ENCODE measurements at regions not wholly inside any gene's neighbourhood (a gene's known extent, or its start where the extent isn't known, plus 50 kb on each side); places are given as distances from the start of the nearest gene placed in this dataset.
"Not testable (repeated sequence)": the region's sequence is repeated elsewhere in the genome, so short reads cannot be mapped to it uniquely, and the experiment has no call there.

DNA sequence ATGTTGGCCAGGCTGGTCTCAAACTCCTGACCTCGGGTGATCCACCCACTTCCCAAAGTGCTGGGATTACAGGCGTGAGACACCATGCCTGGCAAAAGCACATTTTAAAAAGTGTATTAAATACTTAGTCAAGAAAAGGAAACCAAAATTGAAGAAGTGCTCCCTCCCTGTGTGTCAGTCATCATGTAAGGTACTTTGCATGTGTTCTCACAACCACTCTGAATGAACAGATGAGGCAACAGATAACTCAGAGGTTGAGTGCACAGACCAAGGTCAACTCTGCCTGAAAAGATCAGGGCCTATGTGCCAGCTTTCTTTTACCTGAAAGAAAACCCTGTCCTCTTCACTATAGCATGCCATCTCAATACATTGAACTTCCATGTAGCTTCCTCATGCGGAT lies 289.7 kb downstream of the MRPS30 start:
- Mint-ChIP-seq H3K36me3 (ENCODE audit: insufficient read depth) (no peaks in the 10 kb centered on the region), H3K4me1 (no peaks in the 10 kb centered on the region), H3K27me3 (no peaks in the 10 kb centered on the region), H3K4me3 (no peak overlapping the region), H3K9me3 (peaks cover 16% of the 10 kb centered on the region), H3K27ac (ENCODE audit: low read depth) (no peak overlapping the region)
- DNase-seq (ENCODE audit: low spot score in 2 of 2) (no peak), ATAC-seq (replicated peaks; ENCODE audit: extremely low read depth, poor library complexity, severe bottlenecking) (no peak)

DNA sequence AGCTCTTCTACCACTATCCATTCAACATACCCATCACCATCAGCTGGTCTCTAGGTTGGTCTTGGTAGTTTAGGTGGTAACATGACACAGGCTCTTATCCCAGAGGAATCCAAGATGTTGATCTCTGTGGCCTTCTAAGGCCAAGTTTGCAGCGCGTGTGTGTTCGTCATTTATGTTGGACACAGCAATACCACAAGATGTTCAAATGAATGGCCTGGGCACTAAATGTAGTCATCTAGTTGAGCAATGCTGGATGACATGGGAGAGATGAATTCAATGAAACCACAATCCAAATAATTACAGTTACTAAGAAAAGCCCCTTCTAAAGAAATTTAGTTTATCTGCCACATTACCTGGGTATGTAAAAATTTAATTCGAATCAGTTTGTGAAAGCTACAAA lies 292.4 kb downstream of the MRPS30 start:
- Mint-ChIP-seq H3K4me3 (no peak overlapping the region), H3K4me1 (no peaks in the 10 kb centered on the region), H3K36me3 (ENCODE audit: insufficient read depth) (no peaks in the 10 kb centered on the region), H3K27ac (ENCODE audit: low read depth) (no peak overlapping the region), H3K9me3 (peaks cover 16% of the 10 kb centered on the region), H3K27me3 (no peaks in the 10 kb centered on the region)
- ATAC-seq (replicated peaks; ENCODE audit: extremely low read depth, poor library complexity, severe bottlenecking), result no peak
- no peak for DNase-seq (ENCODE audit: low spot score in 2 of 2)

DNA sequence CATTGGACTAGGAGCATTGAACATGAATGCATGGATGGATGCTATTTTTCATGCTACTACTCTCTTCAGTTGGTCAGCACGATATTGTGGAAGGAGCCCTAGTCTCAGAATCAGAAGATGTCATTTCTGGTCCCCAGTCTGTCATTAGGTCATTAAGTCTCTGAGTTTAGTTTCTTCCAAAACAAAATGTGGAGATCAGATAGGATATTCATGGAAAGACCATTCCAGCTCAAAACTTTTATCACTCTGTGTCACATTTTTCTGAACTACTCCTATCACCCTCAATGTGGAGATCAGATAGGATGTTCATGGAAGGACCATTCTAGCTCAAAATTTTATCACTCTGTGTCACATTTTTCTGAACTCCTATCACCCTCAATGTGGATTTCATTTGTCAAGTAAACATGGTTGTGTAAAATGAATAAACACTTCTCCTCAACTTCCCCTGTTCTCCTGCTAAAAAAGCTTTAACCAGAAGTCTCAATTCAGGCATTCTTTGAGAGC lies 296.8 kb downstream of the MRPS30 start:
- no peak overlapping the region for H3K27ac Mint-ChIP-seq (ENCODE audit: low read depth)

DNA sequence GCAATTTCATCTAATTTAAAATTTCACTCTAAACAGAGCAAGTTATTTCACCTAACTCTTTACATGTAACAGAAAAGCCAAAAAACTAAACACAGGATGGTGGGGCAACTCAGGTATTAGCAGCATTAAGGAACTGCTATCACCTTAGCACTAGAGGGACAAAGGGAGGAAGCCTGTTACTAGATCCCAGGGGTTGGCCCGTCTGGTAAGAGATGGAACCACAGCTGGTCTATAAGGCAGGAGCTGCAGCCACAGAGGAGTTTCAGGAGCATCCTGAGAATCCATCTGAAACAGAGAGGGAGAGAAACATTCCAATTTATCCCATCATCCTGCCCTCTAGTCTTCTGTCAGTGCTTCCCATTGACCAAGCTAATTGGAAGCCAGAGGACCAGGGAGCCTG lies 300.3 kb downstream of the MRPS30 start:
- Mint-ChIP-seq H3K9me3 (peaks cover 19% of the 10 kb centered on the region), H3K27me3 (no peaks in the 10 kb centered on the region), H3K4me1 (no peaks in the 10 kb centered on the region), H3K36me3 (ENCODE audit: insufficient read depth) (no peaks in the 10 kb centered on the region), H3K4me3 (no peak overlapping the region), H3K27ac (ENCODE audit: low read depth) (no peak overlapping the region)
- DNase-seq (ENCODE audit: low spot score in 2 of 2) (no peak), ATAC-seq (replicated peaks; ENCODE audit: extremely low read depth, poor library complexity, severe bottlenecking) (no peak)

More for the DNA sequence above, 296.8 kb downstream of the MRPS30 start:
- Mint-ChIP-seq H3K4me1 (no peaks in the 10 kb centered on the region), H3K36me3 (ENCODE audit: insufficient read depth) (no peaks in the 10 kb centered on the region), H3K9me3 (peaks cover 16% of the 10 kb centered on the region), H3K4me3 (no peak overlapping the region), H3K27me3 (no peaks in the 10 kb centered on the region)
- ATAC-seq (replicated peaks; ENCODE audit: extremely low read depth, poor library complexity, severe bottlenecking), result no peak
- no peak for DNase-seq (ENCODE audit: low spot score in 2 of 2)

DNA sequence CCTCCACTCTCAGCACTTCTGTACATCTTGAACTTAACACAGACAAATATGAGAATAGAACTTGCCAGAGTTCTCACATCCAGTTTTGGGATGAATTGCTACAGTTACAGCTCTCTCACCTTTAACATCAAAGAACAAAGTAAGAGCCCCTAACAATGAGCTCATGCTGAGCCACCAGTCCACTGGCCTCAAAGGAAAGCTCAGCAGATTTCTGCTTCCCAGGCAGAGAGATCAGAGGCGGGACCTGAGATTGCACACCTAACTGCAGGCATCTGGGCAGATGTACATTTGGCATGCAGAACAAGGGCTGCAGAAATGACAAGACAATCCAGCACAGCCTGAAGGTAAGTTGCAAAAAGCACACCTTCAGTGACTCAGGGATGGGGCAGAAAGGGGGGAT lies 300.9 kb downstream of the MRPS30 start:
- Mint-ChIP-seq H3K27ac (ENCODE audit: low read depth) (no peak overlapping the region), H3K36me3 (ENCODE audit: insufficient read depth) (no peaks in the 10 kb centered on the region), H3K9me3 (peaks cover 25% of the 10 kb centered on the region), H3K4me1 (no peaks in the 10 kb centered on the region), H3K4me3 (no peak overlapping the region), H3K27me3 (no peaks in the 10 kb centered on the region)
- ATAC-seq (replicated peaks; ENCODE audit: extremely low read depth, poor library complexity, severe bottlenecking) (no peak), DNase-seq (ENCODE audit: low spot score in 2 of 2) (no peak)

DNA sequence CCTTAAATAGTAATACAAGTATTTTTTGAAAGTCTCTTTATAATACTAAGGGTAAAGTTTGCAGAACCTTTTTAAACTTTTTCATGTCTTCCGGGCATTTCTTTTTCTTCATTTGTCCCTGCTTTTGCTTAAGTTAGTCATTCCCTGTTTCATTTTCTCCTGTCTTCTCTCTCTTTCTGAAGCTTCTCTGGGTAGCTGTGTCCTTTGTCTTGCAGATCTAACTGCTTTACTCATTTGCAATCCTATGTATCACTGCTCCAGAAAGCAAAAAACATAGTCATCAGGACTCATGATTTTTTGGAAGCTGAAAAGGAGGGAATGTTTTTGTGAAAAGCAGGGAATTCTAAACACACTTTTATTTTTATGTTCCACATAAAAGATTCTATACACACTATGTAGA lies 301.7 kb downstream of the MRPS30 start:
- Mint-ChIP-seq H3K36me3 (ENCODE audit: insufficient read depth) (no peaks in the 10 kb centered on the region), H3K27ac (ENCODE audit: low read depth) (no peak overlapping the region), H3K9me3 (peaks cover 28% of the 10 kb centered on the region), H3K27me3 (no peaks in the 10 kb centered on the region), H3K4me3 (no peak overlapping the region), H3K4me1 (no peaks in the 10 kb centered on the region)
- no peak for ATAC-seq (replicated peaks; ENCODE audit: extremely low read depth, poor library complexity, severe bottlenecking)
- DNase-seq (ENCODE audit: low spot score in 2 of 2), result no peak

DNA sequence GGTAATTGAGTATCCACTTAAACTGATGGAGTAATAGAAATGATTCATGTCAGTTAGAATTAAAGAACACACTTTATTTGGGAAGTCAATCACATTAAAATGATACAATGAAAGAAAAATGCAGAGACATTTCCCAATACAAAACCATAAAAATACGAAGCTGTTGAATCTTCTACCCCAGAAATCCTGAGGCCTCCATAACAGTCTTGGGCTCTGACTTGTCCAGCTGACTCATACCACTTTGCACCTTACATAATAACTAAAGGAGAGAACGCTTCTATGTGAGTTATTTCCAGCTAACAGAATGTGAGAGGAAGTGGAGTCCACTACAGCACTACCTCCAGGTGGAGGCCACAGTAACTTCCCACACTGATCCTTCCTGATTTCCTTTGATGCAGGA lies 305.0 kb downstream of the MRPS30 start:
- no peaks in the 10 kb centered on the region for H3K27me3 Mint-ChIP-seq
- no peaks in the 10 kb centered on the region for H3K36me3 Mint-ChIP-seq (ENCODE audit: insufficient read depth)
- no peaks in the 10 kb centered on the region for H3K4me1 Mint-ChIP-seq
- H3K9me3 Mint-ChIP-seq, result peaks cover 35% of the 10 kb centered on the region
- DNase-seq (ENCODE audit: low spot score in 2 of 2), result no peak
- H3K27ac Mint-ChIP-seq (ENCODE audit: low read depth), result no peak overlapping the region
- no peak for ATAC-seq (replicated peaks; ENCODE audit: extremely low read depth, poor library complexity, severe bottlenecking)
- H3K4me3 Mint-ChIP-seq, result no peak overlapping the region

DNA sequence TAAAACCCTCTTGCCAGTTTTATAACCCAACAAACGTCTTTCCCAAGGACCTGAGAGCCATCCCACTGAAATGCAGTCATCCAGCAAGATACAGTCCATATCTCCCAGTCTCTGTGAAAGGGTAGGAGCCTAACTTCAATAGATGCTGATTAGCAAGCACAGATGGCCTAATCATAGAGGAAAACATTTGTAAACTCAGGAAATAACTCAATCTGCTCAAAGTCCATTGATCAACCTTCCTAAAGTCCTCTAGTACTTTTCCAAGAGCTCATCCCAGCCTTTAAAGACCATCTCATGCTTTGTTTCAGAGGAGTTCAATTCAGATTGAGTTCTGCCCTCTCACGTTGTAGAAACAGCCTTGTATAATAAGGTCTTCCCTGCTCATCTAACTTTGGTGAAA lies 324.2 kb downstream of the MRPS30 start:
- Mint-ChIP-seq H3K27me3 (no peaks in the 10 kb centered on the region), H3K4me3 (no peak overlapping the region), H3K4me1 (no peaks in the 10 kb centered on the region), H3K27ac (ENCODE audit: low read depth) (no peak overlapping the region), H3K36me3 (ENCODE audit: insufficient read depth) (no peaks in the 10 kb centered on the region), H3K9me3 (peaks cover 17% of the 10 kb centered on the region)
- DNase-seq (ENCODE audit: low spot score in 2 of 2) (no peak), ATAC-seq (replicated peaks; ENCODE audit: extremely low read depth, poor library complexity, severe bottlenecking) (no peak)

DNA sequence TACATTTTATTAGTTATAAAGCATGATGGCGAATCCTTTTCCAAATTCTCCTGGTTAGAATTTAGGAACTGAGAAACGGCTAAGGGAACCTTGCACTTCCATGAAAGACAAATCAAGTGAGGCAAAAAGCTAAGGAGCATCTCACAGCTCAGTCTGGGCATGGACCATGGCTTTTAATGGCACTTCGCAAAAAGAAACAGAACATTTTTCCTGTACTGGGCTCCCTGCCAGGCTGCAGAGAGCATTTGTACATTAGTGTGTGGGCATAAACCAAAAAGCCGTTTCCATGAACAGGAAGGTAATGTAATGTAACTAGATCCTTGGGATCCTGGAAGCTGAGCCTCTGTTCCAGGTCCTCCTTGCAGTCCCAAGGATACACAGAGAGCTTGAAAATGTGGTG lies 354.2 kb downstream of the MRPS30 start:
- no peaks in the 10 kb centered on the region for H3K4me1 Mint-ChIP-seq
- no peak for DNase-seq (ENCODE audit: low spot score in 2 of 2)
- no peaks in the 10 kb centered on the region for H3K27me3 Mint-ChIP-seq
- no peak overlapping the region for H3K27ac Mint-ChIP-seq (ENCODE audit: low read depth)
- ATAC-seq (replicated peaks; ENCODE audit: extremely low read depth, poor library complexity, severe bottlenecking), result no peak
- no peaks in the 10 kb centered on the region for H3K36me3 Mint-ChIP-seq (ENCODE audit: insufficient read depth)
- H3K4me3 Mint-ChIP-seq, result no peak overlapping the region
- peaks cover 10% of the 10 kb centered on the region for H3K9me3 Mint-ChIP-seq

DNA sequence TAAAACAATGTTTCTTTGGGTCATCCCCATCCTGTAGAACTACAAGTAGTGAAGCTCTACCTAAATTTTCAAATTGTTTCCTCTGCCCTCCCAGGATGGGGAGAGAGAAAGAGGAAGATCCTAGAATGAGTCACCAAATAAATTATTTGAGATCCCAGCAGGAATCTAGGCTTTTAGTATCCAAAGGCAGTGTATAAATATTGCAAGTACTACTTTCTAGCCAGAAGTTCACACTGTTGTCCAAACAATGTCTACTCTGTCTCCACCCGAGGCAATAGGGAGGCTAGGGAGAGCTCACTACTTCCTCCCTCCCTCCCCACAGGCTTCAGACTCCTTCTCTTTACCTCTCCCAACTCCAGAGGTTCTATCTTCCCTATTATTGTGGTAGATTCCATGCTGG lies 362.8 kb downstream of the MRPS30 start:
- Mint-ChIP-seq H3K36me3 (ENCODE audit: insufficient read depth) (no peaks in the 10 kb centered on the region), H3K27me3 (no peaks in the 10 kb centered on the region), H3K27ac (ENCODE audit: low read depth) (no peak overlapping the region), H3K4me1 (no peaks in the 10 kb centered on the region), H3K4me3 (no peak overlapping the region), H3K9me3 (peaks cover 15% of the 10 kb centered on the region)
- no peak for ATAC-seq (replicated peaks; ENCODE audit: extremely low read depth, poor library complexity, severe bottlenecking)
- DNase-seq (ENCODE audit: low spot score in 2 of 2), result no peak

DNA sequence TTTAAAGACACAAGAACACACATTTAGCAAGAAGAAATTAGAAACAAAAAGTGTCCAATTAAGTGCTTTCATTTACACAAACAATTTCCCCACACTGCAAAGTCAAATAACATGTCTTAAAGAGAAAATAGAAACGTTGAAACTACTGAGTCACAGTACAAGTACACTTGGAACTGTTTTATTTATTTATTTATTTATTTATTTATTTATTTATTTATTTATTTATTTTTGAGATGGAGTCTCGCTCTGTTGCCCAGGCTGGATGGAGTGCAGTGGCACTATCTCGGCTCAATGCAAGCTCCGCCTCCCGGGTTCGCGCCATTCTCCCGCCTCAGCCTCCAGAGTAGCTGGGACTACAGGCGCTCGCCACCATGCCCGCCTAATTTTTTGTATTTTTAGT lies 363.9 kb downstream of the MRPS30 start:
- not testable (repeated sequence) for DNase-seq (ENCODE audit: low spot score in 2 of 2); H3K27ac Mint-ChIP-seq (ENCODE audit: low read depth); H3K36me3 Mint-ChIP-seq (ENCODE audit: insufficient read depth); H3K4me3 Mint-ChIP-seq; H3K4me1 Mint-ChIP-seq; H3K27me3 Mint-ChIP-seq; ATAC-seq (replicated peaks; ENCODE audit: extremely low read depth, poor library complexity, severe bottlenecking)
- peaks cover 12% of the 10 kb centered on the region for H3K9me3 Mint-ChIP-seq

DNA sequence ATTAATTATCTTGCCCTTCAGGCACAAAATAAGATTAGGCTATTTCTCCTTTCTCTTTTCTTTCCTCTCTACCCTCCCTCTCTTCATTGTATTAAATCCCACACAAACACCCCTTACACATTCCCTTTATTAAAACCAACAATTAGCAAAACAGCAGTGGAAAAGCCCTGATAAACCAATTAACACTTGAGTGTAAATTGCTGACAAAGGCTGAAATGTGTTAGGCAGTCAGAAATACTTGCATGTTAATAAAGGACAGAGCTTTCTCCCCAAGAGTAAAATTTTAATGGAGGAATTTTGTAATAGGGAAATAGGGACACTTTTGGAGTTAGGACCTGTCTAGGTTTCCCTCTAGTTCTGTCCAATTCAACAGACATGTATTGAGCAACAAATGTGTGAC lies 370.9 kb downstream of the MRPS30 start:
- Mint-ChIP-seq H3K9me3 (peaks cover 32% of the 10 kb centered on the region), H3K4me1 (no peaks in the 10 kb centered on the region), H3K4me3 (no peak overlapping the region), H3K36me3 (ENCODE audit: insufficient read depth) (no peaks in the 10 kb centered on the region), H3K27ac (ENCODE audit: low read depth) (no peak overlapping the region), H3K27me3 (no peaks in the 10 kb centered on the region)
- no peak for DNase-seq (ENCODE audit: low spot score in 2 of 2)
- ATAC-seq (replicated peaks; ENCODE audit: extremely low read depth, poor library complexity, severe bottlenecking), result no peak

DNA sequence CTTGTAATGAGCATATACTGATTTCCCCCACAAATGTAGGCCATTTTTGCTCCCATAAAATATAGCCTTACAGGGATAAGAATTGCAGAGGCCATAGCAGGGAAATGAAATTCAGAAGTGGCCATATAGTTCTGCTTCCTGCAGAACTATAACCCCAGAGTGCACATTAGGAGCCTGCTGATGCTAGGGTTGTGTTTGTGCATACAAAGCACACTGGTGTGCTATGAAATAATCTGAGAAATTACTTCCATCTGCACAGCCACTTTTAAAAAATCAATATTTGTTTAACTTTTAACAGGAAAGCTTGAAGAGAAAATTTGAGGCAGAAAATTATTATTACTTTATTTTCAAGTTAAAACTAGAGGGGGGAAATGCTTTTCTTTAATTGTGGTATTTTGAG lies 380.3 kb downstream of the MRPS30 start:
- Mint-ChIP-seq H3K4me3 (no peak overlapping the region), H3K27ac (ENCODE audit: low read depth) (no peak overlapping the region)
- ATAC-seq (replicated peaks; ENCODE audit: extremely low read depth, poor library complexity, severe bottlenecking), result no peak

DNA sequence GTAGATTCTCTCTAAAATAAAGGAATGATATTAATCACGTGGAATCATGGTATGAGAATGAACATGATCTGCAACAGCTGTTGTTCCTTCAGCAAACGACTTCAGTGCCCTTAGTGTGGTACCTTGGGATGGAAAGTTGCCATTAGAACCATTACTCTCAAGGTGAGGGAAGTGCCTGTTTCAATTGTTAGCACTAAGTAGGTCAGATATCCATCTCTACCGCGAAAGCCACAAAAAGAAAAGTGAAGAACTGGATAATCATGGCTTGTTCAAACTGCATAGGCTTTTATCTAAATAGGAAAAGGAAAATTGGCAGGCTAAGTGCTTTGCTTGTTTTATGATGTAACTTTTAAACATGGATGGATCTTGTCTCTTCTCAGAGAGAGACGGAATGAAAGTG lies 380.7 kb downstream of the MRPS30 start:
- H3K9me3 Mint-ChIP-seq, result peaks cover 14% of the 10 kb centered on the region
- H3K27me3 Mint-ChIP-seq, result no peaks in the 10 kb centered on the region
- ATAC-seq (replicated peaks; ENCODE audit: extremely low read depth, poor library complexity, severe bottlenecking), result no peak
- H3K27ac Mint-ChIP-seq (ENCODE audit: low read depth), result no peak overlapping the region
- peaks cover 2% of the 10 kb centered on the region for H3K36me3 Mint-ChIP-seq (ENCODE audit: insufficient read depth)
- DNase-seq (ENCODE audit: low spot score in 2 of 2), result no peak
- H3K4me3 Mint-ChIP-seq, result no peak overlapping the region
- no peaks in the 10 kb centered on the region for H3K4me1 Mint-ChIP-seq

More for the DNA sequence above, 380.3 kb downstream of the MRPS30 start:
- Mint-ChIP-seq H3K36me3 (ENCODE audit: insufficient read depth) (peaks cover 2% of the 10 kb centered on the region), H3K9me3 (peaks cover 17% of the 10 kb centered on the region), H3K27me3 (no peaks in the 10 kb centered on the region), H3K4me1 (no peaks in the 10 kb centered on the region)
- DNase-seq (ENCODE audit: low spot score in 2 of 2), result no peak

All from central memory CD8-positive, alpha-beta T cell (primary cell).